Endothelial cell of umbilical vein (primary cell): ENCODE measurements at regions not wholly inside any gene's neighbourhood (a gene's known extent, or its start where the extent isn't known, plus 50 kb on each side); places are given as distances from the start of the nearest gene placed in this dataset.

Experiments used
- JUN ChIP-seq: IDR thresholded peaks from 2 replicates; pipeline ENCODE4 v1.6.1; 2011; ENCODE audit warnings: borderline replicate concordance, low read depth; ENCODE audit not compliant: insufficient read length, insufficient read depth
- POLR2AphosphoS5 ChIP-seq: IDR thresholded peaks from 2 replicates; pipeline ENCODE4 v1.6.1; 2012; ENCODE audit warnings: low read depth, mild to moderate bottlenecking, control low read depth, low read length, moderate library complexity; ENCODE audit not compliant: insufficient read depth
- TF ChIP-seq, protein P1 (sequence below), 2 donors: IDR thresholded peaks; 1 replicate in 1 of 2; 2 replicates in 1 of 2; pipeline ENCODE4 v1.5.1; 2011; ENCODE audit warnings: low read length in 2 of 2, mild to moderate bottlenecking in 2 of 2, moderate library complexity in 2 of 2, control low read depth in 1 of 2, inconsistent platforms in 1 of 2, low read depth in 1 of 2; ENCODE audit not compliant: insufficient read depth in 1 of 2; ENCODE audit errors: extremely low read depth in 1 of 2

DNA sequence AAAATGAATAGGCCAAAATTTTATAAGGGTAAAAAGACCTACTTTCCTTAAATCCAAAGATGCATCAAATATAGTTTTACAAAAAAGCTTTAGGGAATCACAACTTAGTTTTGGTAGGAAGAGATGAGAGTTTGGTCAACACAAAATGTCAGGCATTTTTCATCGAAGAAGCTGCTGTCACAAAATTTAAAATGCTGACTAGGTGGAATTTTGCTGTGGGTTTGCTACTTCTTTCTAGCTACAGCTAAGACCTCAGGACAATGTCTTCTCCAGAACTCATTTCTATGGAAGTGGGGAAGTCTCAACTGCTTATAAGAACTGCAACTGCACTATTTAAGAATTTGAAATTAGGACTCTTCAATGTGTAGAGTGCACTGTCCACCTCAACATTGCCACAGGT lies 351.1 kb downstream of the HAO1 start:
- TF ChIP-seq, protein P1, sequence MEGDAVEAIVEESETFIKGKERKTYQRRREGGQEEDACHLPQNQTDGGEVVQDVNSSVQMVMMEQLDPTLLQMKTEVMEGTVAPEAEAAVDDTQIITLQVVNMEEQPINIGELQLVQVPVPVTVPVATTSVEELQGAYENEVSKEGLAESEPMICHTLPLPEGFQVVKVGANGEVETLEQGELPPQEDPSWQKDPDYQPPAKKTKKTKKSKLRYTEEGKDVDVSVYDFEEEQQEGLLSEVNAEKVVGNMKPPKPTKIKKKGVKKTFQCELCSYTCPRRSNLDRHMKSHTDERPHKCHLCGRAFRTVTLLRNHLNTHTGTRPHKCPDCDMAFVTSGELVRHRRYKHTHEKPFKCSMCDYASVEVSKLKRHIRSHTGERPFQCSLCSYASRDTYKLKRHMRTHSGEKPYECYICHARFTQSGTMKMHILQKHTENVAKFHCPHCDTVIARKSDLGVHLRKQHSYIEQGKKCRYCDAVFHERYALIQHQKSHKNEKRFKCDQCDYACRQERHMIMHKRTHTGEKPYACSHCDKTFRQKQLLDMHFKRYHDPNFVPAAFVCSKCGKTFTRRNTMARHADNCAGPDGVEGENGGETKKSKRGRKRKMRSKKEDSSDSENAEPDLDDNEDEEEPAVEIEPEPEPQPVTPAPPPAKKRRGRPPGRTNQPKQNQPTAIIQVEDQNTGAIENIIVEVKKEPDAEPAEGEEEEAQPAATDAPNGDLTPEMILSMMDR (IDR thresholded peaks at IDR 0.05; ENCODE audit: extremely low read depth in 1 of 2, insufficient read depth in 1 of 2, low read depth in 1 of 2, low read length in 2 of 2): no peak
- TF ChIP-seq POLR2AphosphoS5 (no peak), JUN (no peak)
